ENCODE measurements at regions not wholly inside any gene's neighbourhood (a gene's known extent, or its start where the extent isn't known, plus 50 kb on each side); places are given as distances from the start of the nearest gene placed in this dataset.

DNA sequence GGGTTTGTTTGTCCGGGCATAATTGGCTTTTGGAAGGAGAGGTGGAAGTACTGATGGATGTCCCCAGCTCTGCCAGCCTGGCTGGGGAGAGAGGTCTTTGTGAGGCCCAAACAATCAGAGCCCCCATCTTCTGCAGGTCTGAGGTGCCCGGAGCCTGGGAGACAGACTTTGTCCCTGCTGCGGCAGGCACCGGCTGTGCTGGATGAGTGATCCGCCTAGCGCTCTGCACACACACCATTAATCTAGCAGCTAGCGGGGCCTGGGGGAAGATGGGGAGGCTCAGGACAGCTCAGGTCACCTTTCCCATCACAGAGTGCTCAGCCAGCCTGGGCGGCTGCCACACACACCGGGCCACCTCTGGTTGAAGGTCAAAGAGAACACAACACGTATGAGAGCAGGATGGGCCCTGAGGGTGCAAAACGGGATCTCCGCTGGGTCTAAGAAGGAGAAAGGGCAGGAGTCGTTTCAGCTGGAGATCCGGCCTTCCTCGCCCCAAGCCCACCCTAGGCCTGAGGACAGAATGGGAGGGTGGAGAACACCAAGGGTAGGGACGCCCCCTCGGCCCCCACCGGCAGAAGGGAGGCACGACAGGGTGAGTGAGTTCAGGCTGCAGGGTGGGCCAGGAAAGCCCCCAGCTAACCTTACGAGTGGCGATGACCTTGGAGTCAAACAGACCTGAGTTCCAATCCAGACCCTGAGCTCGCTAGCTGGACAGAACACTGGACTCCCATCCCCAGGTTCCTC, 341.8 kb downstream of the NPHP4 start:
- H3K36me3 Mint-ChIP-seq (ENCODE audit: low read depth), result no peaks in the 10 kb centered on the region
- ATAC-seq (ENCODE audit: low read depth) (no peak), DNase-seq (no peak)
- H3K27me3 Mint-ChIP-seq, result peaks cover 16% of the 10 kb centered on the region
- H3K9me3 Mint-ChIP-seq, result peaks cover 8% of the 10 kb centered on the region
- no peak overlapping the region for H3K27ac Mint-ChIP-seq
- no peaks in the 10 kb centered on the region for H3K4me1 Mint-ChIP-seq
- ChIA-PET CTCF (no interaction called here), POLR2A (no interaction called here)
- intact Hi-C loops (cut with micrococcal nuclease), result no loop called here
- TF ChIP-seq, protein P1, sequence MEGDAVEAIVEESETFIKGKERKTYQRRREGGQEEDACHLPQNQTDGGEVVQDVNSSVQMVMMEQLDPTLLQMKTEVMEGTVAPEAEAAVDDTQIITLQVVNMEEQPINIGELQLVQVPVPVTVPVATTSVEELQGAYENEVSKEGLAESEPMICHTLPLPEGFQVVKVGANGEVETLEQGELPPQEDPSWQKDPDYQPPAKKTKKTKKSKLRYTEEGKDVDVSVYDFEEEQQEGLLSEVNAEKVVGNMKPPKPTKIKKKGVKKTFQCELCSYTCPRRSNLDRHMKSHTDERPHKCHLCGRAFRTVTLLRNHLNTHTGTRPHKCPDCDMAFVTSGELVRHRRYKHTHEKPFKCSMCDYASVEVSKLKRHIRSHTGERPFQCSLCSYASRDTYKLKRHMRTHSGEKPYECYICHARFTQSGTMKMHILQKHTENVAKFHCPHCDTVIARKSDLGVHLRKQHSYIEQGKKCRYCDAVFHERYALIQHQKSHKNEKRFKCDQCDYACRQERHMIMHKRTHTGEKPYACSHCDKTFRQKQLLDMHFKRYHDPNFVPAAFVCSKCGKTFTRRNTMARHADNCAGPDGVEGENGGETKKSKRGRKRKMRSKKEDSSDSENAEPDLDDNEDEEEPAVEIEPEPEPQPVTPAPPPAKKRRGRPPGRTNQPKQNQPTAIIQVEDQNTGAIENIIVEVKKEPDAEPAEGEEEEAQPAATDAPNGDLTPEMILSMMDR (IDR thresholded peaks at IDR 0.05), result no peak
- H3K4me3 Mint-ChIP-seq, result no peak overlapping the region

DNA sequence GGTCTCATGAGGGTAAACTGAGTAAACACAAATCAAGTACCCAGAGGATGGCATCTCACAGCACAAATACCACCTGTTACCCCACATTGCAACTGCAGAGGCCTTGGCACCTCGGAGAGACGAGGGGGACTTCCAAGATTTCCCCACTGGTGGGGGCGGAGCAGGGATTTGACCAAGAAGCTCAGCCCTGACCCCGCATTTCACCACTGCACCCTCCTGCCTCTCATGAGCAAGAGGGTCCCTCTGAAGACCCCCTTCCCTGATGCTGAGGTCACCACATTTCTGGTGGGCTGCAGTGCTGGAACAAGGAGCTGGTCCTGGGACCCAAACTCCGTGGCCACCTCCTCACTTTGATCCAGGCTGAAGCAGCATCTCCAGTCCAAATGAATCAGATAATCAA, 342.4 kb downstream of the NPHP4 start:
- TF ChIP-seq, protein P1 (IDR thresholded peaks at IDR 0.05), result no peak
- peaks cover 8% of the 10 kb centered on the region for H3K9me3 Mint-ChIP-seq
- ChIA-PET POLR2A (no interaction called here), CTCF (no interaction called here)
- H3K4me1 Mint-ChIP-seq, result no peaks in the 10 kb centered on the region
- H3K36me3 Mint-ChIP-seq (ENCODE audit: low read depth), result no peaks in the 10 kb centered on the region
- intact Hi-C loops (cut with micrococcal nuclease), result no loop called here
- DNase-seq, result no peak
- ATAC-seq (ENCODE audit: low read depth), result no peak
- H3K4me3 Mint-ChIP-seq, result no peak overlapping the region
- H3K27ac Mint-ChIP-seq, result no peak overlapping the region
- peaks cover 16% of the 10 kb centered on the region for H3K27me3 Mint-ChIP-seq

DNA sequence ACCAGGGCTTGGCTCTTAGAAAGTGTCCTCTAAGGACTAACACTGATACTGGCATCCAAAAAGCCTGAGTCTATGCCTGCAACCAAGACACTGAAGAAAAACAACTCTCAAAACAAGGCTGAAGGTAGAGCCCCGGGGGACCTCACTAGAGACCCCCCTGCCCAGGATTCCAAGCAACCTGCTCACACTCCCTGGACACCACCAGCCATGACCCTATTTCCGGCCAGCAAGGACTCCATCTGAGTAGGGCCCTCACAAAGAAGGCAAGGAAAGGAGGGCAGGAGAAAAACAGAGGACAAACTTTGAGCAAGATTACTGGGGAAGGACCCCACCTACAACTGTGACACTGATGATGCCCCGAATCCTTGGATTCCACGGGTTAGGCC, 343.1 kb downstream of the NPHP4 start:
- Mint-ChIP-seq H3K36me3 (ENCODE audit: low read depth) (no peaks in the 10 kb centered on the region), H3K9me3 (peaks cover 8% of the 10 kb centered on the region), H3K4me3 (no peak overlapping the region), H3K27ac (no peak overlapping the region), H3K27me3 (peaks cover 16% of the 10 kb centered on the region), H3K4me1 (no peaks in the 10 kb centered on the region)
- TF ChIP-seq, protein P1 (IDR thresholded peaks at IDR 0.05), result no peak
- ChIA-PET CTCF (no interaction called here), POLR2A (no interaction called here)
- ATAC-seq (ENCODE audit: low read depth), result no peak
- DNase-seq, result no peak
- intact Hi-C loops (cut with micrococcal nuclease), result no loop called here

DNA sequence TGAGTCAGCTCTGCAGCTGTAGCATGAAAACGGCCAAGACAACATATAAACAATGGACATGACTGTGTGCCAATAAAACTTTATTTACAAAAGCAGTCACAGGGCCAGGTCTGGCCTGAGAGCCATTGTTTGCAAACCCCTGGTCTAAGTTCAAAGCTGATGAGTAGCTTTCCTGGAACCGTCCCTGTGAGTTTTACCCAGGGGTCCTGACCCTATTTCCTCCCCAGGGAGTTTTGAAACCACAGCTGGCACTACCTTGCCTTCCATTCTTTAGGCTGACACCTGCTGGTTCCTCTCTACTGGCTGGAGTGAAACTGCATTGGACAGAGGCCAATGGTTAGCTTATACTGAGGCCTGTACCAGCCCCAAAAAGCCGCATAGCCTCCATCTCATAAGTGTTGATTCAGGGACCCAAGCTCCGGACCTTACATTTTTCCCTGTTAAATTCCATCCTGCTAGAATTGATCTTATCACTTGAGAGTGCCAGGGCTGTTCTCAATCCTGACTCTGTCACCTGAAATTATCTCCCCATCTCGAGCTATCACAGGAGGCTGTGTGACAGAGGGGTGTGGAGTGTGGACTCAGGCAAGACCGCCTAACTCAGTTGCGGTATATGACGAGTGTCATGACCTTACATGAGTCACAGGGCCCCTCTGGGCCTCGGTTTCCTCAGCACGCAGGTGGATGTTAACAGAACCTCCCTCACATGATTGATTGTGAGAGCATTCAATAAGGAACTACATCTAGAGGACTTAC, 343.6 kb downstream of the NPHP4 start:
- TF ChIP-seq, protein P1 (IDR thresholded peaks at IDR 0.05), result no peak
- Mint-ChIP-seq H3K4me3 (no peak overlapping the region), H3K9me3 (peaks cover 4% of the 10 kb centered on the region), H3K27ac (no peak overlapping the region), H3K36me3 (ENCODE audit: low read depth) (no peaks in the 10 kb centered on the region), H3K27me3 (peaks cover 16% of the 10 kb centered on the region), H3K4me1 (no peaks in the 10 kb centered on the region)
- no peak for ATAC-seq (ENCODE audit: low read depth)
- no peak for DNase-seq
- ChIA-PET POLR2A (no interaction called here), CTCF (no interaction called here)
- intact Hi-C loops (cut with micrococcal nuclease), result no loop called here

DNA sequence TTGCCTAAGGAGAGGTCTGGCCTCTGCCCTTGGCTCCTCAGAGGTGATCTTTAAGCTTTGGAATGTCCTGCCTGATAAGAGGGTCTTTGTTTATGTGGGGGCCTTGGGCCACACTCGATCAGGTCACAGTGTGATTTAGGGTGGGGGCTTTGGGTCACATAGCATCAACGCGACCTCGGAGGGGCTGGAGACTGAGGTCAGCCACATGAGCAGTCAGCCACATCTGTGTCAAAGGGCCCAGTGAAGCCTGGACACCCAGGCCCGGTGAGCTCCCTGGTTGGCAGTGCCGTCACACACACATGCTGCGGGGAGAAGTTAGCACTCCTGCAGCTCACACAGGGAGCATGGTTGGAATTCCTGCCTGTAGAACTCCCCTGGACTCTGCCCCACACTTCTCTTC, 345.0 kb downstream of the NPHP4 start:
- POLR2A ChIA-PET, result no interaction called here
- Mint-ChIP-seq H3K9me3 (peaks cover 2% of the 10 kb centered on the region), H3K27me3 (peaks cover 18% of the 10 kb centered on the region)

More for the DNA sequence above, 345.0 kb downstream of the NPHP4 start:
- intact Hi-C loops (cut with micrococcal nuclease), result no loop called here
- CTCF ChIA-PET, result no interaction called here
- H3K4me3 Mint-ChIP-seq, result no peak overlapping the region
- H3K27ac Mint-ChIP-seq, result no peak overlapping the region
- H3K36me3 Mint-ChIP-seq (ENCODE audit: low read depth), result no peaks in the 10 kb centered on the region
- TF ChIP-seq, protein P1 (IDR thresholded peaks at IDR 0.05), result no peak
- ATAC-seq (ENCODE audit: low read depth) (no peak), DNase-seq (no peak)
- H3K4me1 Mint-ChIP-seq, result no peaks in the 10 kb centered on the region

All from activated B cell treated with CpG ODN at 0.5 μM for 24 hours (primary cell).